Fibroblast of lung (primary cell): ENCODE measurements at regions not wholly inside any gene's neighbourhood (a gene's known extent, or its start where the extent isn't known, plus 50 kb on each side); places are given as distances from the start of the nearest gene placed in this dataset.

Source experiments
- DNase-seq, 2 donors: peaks; one replicate each; pipeline versions ENCODE4 v3.0.0 to v3.0.0-alpha.2; 2010; ENCODE audit warnings: low read depth in 2 of 2
- H2AFZ ChIP-seq: 2 replicates; pipeline ENCODE4 v1.5.1; 2012; ENCODE audit warnings: low read length, control low read depth, inconsistent platforms
- H3K27ac ChIP-seq: 2 replicates; pipeline ENCODE4 v1.5.1; 2011; ENCODE audit warnings: low read length, control low read depth; ENCODE audit not compliant: insufficient read depth
- H3K27me3 ChIP-seq: 2 replicates; pipeline ENCODE4 v1.5.1; 2011; ENCODE audit warnings: mild to moderate bottlenecking, low read length; ENCODE audit not compliant: control insufficient read depth, insufficient read depth
- H3K36me3 ChIP-seq: 2 replicates; pipeline ENCODE4 v1.5.1; 2011; ENCODE audit warnings: low read length; ENCODE audit not compliant: control insufficient read depth, insufficient read depth
- H3K4me1 ChIP-seq: 2 replicates; pipeline ENCODE4 v1.5.1; 2011; ENCODE audit warnings: low read length; ENCODE audit not compliant: control insufficient read depth, insufficient read depth; ENCODE audit errors: extremely low read depth
- H3K4me2 ChIP-seq: 2 replicates; pipeline ENCODE4 v1.5.1; 2011; ENCODE audit warnings: low read length, control low read depth; ENCODE audit not compliant: insufficient read depth; ENCODE audit errors: extremely low read depth
- H3K4me3 ChIP-seq, 4 experiments: fragments of 200-600 bp in 1 of 4; sonication (generic) in 1 of 4; replicated peaks in 1 of 4; 2 replicates each; pipeline ENCODE4 v1.5.1; 2011 to 2016; ENCODE audit warnings: low read length in 4 of 4, low read depth in 3 of 4, mild to moderate bottlenecking in 3 of 4, control low read depth in 2 of 4, inconsistent platforms in 1 of 4, mixed read lengths in 1 of 4; ENCODE audit not compliant: insufficient read depth in 1 of 4; ENCODE audit errors: control extremely low read depth in 1 of 4
- H3K79me2 ChIP-seq: 2 replicates; pipeline ENCODE4 v1.5.1; 2012; ENCODE audit warnings: mild to moderate bottlenecking, low read length, inconsistent platforms; ENCODE audit not compliant: control insufficient read depth, insufficient read depth
- H3K9ac ChIP-seq: 2 replicates; pipeline ENCODE4 v1.5.1; 2011; ENCODE audit warnings: mild to moderate bottlenecking, low read length, control low read depth; ENCODE audit not compliant: insufficient read depth
- H3K9me3 ChIP-seq: 2 replicates; pipeline ENCODE4 v1.5.1; 2012; ENCODE audit warnings: low read depth, low read length; ENCODE audit not compliant: control insufficient read depth, insufficient read depth
- H4K20me1 ChIP-seq: 2 replicates; pipeline ENCODE4 v1.5.1; 2011; ENCODE audit warnings: low read length; ENCODE audit not compliant: control insufficient read depth, insufficient read depth; ENCODE audit errors: extremely low read depth
- EZH2 ChIP-seq: IDR thresholded peaks from 2 replicates; pipeline ENCODE4 v1.5.1; 2012; ENCODE audit warnings: low read length, control low read depth, mild to moderate bottlenecking; ENCODE audit errors: missing control alignments
- TF ChIP-seq, protein P1 (sequence below), 2 donors: IDR thresholded peaks in 1 of 2; conservative IDR thresholded peaks in 1 of 2; 1 replicate in 1 of 2; 2 replicates in 1 of 2; pipeline ENCODE4 v1.5.1; 2011 to 2012; ENCODE audit warnings: low read length in 2 of 2, control low read depth in 1 of 2, inconsistent platforms in 1 of 2, low read depth in 1 of 2, mild to moderate bottlenecking in 1 of 2

DNA sequence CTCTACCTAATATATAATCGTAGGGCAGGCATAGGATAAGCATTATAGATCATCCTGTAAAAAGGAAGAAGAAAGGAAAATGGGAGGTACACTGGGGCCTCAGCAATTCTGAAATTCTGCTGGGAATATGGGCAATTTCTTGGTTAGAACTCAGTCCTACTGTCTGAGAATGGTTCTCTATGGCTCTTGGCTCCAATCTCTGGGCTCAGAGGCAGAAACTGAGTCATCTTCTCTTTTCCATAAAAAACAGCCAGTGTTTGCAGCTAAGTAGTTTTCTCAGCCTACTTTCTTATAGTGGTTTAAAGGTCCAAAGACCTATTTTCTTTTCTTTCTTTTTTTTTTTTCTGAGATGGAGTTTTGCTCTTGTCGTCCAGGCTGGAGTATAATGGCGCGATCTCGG is 135.8 kb upstream of the ZBED5 start:
- no peak for DNase-seq
- no peak overlapping the region for H2AFZ ChIP-seq
- H3K36me3 ChIP-seq: no peaks in the 10 kb centered on the region
- no peaks in the 10 kb centered on the region for H3K9me3 ChIP-seq
- no peak for TF ChIP-seq EZH2
- TF ChIP-seq, protein P1, sequence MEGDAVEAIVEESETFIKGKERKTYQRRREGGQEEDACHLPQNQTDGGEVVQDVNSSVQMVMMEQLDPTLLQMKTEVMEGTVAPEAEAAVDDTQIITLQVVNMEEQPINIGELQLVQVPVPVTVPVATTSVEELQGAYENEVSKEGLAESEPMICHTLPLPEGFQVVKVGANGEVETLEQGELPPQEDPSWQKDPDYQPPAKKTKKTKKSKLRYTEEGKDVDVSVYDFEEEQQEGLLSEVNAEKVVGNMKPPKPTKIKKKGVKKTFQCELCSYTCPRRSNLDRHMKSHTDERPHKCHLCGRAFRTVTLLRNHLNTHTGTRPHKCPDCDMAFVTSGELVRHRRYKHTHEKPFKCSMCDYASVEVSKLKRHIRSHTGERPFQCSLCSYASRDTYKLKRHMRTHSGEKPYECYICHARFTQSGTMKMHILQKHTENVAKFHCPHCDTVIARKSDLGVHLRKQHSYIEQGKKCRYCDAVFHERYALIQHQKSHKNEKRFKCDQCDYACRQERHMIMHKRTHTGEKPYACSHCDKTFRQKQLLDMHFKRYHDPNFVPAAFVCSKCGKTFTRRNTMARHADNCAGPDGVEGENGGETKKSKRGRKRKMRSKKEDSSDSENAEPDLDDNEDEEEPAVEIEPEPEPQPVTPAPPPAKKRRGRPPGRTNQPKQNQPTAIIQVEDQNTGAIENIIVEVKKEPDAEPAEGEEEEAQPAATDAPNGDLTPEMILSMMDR (conservative IDR thresholded peaks at IDR 0.05 in 1 of 2, IDR thresholded peaks at IDR 0.05 in 1 of 2; ENCODE audit: low read depth in 1 of 2, low read length in 2 of 2): no peak
- no peak overlapping the region for H3K4me3 ChIP-seq
- no peak overlapping the region for H3K9ac ChIP-seq
- H3K4me1 ChIP-seq: no peaks in the 10 kb centered on the region
- no peak overlapping the region for H3K4me2 ChIP-seq
- no peaks in the 10 kb centered on the region for H4K20me1 ChIP-seq
- peaks cover 4% of the 10 kb centered on the region for H3K27me3 ChIP-seq
- no peak overlapping the region for H3K27ac ChIP-seq
- H3K79me2 ChIP-seq: no peaks in the 10 kb centered on the region

DNA sequence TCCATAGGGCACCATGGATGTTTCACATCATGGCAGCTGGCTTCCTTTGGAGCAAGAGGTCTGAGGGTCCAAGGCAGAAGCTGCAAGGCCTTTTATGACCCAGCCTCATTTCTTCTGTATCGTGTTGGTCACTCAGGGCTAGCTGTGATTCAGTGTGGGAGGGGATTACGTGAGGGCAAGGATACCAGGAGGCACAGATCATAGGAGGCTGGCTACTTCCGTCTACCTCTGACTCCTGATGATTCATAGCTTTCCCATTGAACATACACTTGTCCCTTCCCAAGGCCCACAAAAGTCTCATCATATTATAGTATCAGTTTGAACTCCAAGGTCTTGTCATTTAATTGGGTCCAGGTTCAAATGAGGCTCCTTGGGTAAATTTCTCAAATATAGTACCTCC is 135.3 kb upstream of the ZBED5 start:
- Histone ChIP-seq H3K27me3 (peaks cover 4% of the 10 kb centered on the region), H3K4me3 (no peak overlapping the region), H3K9me3 (no peaks in the 10 kb centered on the region), H3K27ac (no peak overlapping the region), H3K9ac (no peak overlapping the region), H2AFZ (no peak overlapping the region), H3K4me2 (no peak overlapping the region), H3K36me3 (no peaks in the 10 kb centered on the region), H4K20me1 (no peaks in the 10 kb centered on the region), H3K79me2 (no peaks in the 10 kb centered on the region), H3K4me1 (no peaks in the 10 kb centered on the region)
- TF ChIP-seq EZH2: no peak
- TF ChIP-seq, protein P1 (conservative IDR thresholded peaks at IDR 0.05 in 1 of 2, IDR thresholded peaks at IDR 0.05 in 1 of 2; ENCODE audit: low read depth in 1 of 2, low read length in 2 of 2): no peak
- peak in 1 of 2 donors; percentile 11 for DNase-seq

DNA sequence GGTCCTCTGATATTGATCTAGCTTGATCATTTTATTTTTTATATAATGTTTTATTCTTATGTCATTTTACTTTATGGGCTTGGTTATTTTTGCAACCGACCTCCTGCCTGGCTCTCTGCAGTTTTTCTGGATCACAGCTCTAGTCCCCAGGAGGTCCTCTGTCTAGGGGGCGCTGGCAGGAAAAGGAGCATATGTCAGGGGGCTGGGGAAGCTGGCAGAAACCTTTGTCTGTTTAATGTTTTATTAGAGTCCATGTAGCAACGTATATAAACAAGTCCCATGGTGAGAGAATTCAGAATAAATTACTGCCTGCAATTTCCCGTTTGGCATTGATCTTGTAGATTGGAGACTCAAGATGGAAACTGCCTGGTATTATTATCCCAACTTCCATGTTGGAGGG is 133.5 kb upstream of the ZBED5 start:
- Histone ChIP-seq H3K9ac (no peak overlapping the region), H3K36me3 (no peaks in the 10 kb centered on the region), H3K4me1 (no peaks in the 10 kb centered on the region), H3K27ac (no peak overlapping the region), H2AFZ (no peak overlapping the region), H3K4me3 (no peak overlapping the region), H4K20me1 (no peaks in the 10 kb centered on the region), H3K9me3 (no peaks in the 10 kb centered on the region), H3K79me2 (no peaks in the 10 kb centered on the region), H3K27me3 (no peaks in the 10 kb centered on the region), H3K4me2 (no peak overlapping the region)
- DNase-seq: no peak
- TF ChIP-seq, protein P1 (conservative IDR thresholded peaks at IDR 0.05 in 1 of 2, IDR thresholded peaks at IDR 0.05 in 1 of 2; ENCODE audit: low read depth in 1 of 2, low read length in 2 of 2): no peak
- no peak for TF ChIP-seq EZH2
